ENCODE measurements at regions not wholly inside any gene's neighbourhood (a gene's known extent, or its start where the extent isn't known, plus 50 kb on each side); places are given as distances from the start of the nearest gene placed in this dataset.
"Not testable (repeated sequence)": the region's sequence is repeated elsewhere in the genome, so short reads cannot be mapped to it uniquely, and the experiment has no call there.

DNA sequence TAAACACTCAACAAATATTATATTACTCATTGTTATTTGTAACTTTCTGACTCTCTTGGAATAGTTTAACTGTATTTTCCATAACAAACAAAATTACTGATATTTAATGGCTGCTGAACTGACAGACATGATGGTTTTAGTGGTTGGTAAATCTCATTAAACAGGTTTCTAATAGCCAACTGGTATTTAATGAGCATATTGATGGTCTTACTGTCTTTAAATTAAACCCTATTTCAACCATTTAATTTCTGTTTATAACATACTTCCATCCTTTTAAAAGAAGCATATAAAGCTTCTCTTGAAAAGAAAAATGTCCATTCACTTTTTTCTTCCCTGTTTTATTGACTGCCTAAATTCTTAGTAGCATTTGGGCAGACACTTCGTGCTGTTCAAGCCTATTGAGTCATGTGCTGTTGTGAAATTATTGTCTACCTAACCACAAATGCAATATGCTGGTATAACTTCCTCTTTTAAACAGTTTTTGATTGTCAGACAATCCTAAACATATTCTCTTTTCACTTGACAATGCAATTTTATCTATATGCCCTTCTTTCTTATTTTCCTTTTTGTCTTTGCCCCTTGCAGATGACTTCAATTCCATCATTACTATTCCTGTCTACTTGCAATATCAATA is 163.9 kb upstream of the SLC7A11 start:
- no peak for DNase-seq (ENCODE audit: low read depth in 2 of 3, low spot score in 2 of 3)

DNA sequence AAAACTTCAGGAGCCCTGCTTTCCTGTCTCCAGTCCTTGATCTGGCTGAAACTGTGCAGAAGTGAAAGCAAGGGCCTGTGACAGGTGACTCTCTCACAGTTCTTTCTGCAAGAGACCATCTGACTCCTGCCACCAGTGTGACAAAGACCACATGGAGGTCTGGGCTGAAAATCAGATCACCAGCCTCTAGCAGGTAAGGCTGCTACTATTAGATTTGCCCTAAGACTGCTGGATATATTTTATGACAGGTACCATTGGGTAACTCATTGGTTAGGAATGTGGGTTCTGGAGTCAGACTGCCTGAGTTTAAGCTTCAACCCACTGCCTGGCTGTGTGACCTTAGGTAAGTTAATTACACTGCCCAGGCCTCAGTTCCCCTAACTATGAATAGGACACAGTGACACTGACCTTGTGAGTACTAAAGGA is 163.3 kb upstream of the SLC7A11 start:
- no peak for DNase-seq (ENCODE audit: low read depth in 2 of 3, low spot score in 2 of 3)

DNA sequence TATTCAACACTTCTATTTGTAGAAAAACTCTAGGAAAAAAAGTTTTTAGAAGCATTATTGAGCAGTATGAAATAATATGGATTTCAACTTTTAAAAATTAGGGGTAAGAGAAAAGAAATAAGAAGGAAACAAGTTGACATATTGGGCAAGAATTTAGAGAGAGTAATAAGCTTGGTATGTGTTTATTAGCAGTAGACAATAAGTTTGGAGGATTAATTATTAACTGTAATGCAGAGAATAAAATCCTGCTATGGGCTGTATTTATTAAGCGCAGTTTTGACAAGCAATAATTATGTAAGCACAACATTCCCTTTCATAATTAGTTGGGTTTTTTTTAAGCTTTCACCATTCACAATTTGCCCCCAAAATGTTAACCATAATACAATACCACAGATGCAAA is 162.7 kb upstream of the SLC7A11 start:
- DNase-seq (ENCODE audit: low read depth in 2 of 3, low spot score in 2 of 3), result no peak

DNA sequence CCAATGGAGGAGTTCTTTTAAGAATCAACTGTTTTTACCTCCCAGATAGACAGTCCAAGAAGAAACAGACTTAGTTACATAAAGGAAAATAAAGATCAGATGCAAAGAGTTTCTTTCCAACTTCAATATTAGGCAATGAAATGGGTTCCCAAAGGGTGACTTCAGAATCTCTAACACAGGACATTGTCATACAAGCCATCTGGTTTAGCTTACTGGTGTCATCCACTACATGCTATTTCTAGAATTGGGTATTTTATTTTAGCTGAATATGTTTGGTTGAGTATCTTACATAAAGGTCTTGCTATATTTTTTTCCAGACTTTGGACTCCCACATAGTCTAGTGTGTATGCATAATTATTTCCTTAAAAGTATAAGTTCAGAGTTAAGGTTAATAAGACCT is 162.1 kb upstream of the SLC7A11 start:
- DNase-seq (ENCODE audit: low read depth in 2 of 3, low spot score in 2 of 3), result no peak

DNA sequence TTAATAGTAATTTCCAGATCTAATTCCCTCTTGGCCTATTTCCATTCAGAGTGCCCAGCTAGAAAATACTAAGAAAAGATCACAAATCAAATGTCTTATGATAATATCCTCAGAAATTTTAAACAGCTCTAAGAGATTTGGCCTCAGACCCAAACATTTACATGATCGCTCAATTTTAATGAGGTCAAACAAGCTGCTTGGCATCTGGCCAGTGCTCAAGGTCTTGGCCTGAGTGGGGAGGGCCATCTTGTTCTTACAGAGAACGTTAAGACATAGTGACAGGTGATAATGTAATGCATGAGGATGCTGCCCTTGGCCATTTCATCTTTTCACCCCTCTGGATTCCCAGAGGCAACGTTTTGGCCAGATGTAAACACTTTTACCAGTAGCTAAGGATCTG is 159.2 kb upstream of the SLC7A11 start:
- DNase-seq (ENCODE audit: low read depth in 2 of 3, low spot score in 2 of 3), result no peak

DNA sequence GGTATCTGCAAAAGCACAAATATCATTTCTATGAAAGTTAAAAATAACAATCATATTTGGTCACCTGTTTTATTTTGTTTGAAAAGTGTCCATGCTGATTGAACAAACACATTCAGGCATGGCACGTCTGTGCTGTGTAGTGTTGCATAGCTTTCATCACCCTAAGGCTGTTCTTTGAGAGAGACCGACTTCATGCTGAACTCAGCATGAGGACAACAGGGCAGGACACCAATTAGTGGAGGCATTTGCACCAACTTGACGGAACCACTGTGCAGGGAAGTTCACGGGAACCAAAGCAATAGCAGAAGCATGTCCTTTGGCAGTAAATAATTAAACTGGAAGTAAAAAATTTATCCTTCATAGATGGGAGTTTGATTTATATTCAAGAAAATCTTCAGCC is 158.4 kb upstream of the SLC7A11 start:
- DNase-seq (ENCODE audit: low read depth in 2 of 3, low spot score in 2 of 3), result no peak

DNA sequence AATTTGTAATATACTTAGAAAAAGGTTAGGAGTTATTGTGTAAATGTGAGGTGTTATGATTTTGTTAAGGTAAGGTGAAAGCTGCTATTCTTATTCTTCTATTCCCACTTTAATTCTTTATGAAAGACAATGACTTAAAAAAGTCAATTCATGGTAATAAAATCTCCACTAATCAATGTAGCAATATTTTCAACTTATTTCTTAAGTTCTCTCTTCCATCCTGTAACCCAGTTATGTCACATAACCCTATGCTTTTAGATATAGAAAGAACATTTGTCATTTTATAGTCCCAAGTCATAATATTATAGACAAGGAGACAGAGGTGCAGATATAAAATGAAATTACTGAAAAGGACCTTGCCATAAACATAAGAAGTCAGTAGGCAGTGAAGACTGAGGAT is 157.9 kb upstream of the SLC7A11 start:
- no peak for DNase-seq (ENCODE audit: low read depth in 2 of 3, low spot score in 2 of 3)

DNA sequence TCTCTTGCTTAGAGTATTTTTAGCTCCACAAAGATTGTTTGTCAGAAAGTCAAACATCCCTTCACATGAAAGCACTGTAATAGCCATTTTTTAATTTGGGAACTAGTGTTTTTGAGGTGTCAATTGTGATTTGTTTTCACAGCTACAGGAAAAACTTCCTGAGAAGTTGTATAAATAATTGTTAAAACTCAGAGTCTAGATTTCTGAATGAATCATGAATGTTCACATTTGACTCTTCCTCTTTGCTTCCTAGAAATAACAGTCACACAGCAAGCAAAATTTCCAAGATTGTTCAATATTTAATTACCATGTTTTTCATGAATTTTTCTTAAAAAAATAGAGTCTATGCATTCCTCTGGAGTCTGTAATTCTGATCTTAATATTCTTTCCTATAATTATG is 156.9 kb upstream of the SLC7A11 start:
- no peak for DNase-seq (ENCODE audit: low read depth in 2 of 3, low spot score in 2 of 3)

DNA sequence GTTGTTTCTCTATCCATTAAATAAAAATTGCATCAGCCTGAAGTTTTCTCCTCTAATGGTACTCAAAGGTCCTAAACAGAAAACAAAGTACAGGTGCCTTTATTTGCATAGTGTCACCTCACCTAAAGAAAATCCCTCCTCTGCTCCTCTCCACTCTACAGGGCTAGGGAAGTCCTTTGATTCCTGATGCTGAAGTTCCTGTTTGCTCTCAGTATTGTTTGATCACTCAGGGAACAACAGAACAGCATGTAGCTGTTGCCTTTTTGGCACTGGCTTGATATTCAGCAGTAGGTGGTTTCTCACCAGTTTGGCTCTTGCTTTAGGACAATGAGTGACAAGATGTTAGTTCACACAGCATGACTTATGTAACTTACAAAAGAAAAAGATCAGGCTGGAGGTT is 156.2 kb upstream of the SLC7A11 start:
- no peak for DNase-seq (ENCODE audit: low read depth in 2 of 3, low spot score in 2 of 3)

DNA sequence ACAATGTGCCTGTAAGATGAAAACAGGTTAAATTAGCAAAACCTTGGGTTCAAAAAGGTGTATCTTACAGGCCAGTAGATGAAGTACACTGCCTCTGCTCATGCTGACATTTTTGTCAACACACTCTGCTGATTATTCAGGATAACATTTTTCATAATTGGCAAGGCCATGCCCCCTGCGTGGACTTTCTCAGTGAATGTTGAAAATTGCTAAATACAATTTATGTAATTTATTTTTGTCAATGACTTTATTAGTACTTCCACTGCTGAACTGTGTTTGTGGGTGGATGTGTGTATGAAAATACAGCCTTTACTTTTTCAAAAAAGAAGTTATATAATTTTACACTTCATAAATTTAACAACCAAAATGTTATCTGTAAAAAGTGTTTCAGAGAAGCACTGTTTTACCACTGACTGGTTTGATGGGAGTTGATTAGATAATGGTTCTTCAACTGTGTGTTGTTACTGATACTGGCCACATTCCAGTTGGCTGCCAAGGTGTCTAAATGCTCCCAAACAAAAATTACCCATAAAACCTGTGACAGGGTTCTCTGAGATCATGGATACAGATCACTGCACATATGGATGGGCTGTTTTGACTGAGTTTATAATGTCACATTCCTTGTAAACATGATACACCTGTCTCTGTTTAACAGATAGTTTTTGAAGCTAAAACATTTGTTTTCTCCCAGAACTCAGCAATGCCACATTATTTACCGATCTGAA is 151.9 kb upstream of the SLC7A11 start:
- DNase-seq (ENCODE audit: low read depth in 2 of 3, low spot score in 2 of 3), result no peak

DNA sequence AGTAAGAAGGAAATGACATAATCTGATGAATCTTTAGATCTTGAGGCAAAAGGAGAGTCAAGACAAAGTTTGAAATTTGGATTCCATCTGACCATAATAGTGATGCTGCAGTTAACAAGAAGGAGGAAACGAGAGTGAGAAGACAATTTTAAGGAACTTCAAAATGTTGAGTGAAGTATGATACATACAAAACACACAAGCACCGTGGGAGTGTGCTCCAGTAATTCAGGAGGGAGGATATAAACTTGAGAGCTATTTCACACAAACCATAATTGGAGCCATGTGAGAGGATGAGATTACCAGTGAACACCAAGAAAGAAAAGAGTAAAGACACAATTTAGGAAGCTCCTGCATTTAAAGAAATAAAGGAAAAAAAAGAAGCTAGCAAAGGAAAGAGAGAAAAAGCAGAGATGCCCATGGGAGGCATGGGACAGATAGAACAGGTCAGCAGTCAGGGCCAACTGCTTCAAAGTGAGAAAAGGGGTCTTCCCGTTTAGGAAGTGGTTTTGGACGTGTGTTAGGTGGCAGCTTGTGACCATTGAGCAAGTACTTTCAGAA is 150.7 kb upstream of the SLC7A11 start:
- no peak for DNase-seq (ENCODE audit: low read depth in 2 of 3, low spot score in 2 of 3)

DNA sequence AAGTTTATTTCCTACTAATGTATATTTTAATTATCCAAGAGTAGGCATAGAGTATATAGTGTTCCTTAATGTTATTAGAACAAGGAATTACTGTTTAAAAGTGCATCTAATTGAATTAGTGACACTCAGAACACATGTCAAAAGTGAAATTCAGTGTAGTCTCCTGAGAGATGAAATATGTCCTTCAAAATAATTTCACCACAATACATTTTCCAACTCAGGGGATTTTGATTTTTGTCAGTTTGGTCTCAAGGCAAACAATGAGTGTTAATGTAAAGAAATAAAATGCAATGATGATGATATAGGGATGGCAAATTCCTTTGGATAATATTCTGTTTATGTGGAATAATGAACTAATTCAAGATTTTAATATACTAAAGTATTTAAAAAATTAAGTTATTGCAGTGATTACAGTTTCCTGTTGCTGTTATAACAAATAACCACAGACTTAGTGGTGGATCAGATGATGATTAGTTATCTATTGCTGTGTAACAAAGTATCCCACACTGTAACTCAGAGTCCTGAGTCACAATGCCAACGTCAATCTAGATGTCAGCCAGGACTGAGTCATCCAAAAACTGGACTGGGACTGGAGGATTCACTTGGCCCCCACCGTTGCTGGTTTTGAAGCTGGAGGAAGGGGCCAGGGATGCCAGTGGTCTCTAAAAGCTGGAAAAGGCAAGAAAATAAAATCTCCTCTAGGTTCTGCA is 148.0 kb upstream of the SLC7A11 start:
- no peak for DNase-seq (ENCODE audit: low read depth in 2 of 3, low spot score in 2 of 3)

DNA sequence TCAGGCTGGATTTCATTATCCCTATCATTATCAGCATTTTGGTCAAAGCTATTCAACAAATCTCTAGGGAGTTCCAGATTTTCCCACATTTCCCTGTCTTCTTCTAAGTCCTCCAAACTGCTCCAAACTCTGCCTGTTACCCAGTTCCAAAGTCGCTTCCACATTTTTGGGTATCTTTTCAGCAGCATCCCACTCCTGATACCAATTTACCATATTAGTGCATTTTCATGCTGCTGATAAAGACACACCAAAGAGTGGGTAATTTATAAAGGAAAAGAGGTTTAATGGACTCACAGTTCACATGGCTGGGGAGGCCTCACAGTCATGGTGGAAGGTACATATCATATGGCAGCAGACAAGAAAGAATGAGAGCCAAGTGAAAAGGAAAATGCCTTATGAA is 132.8 kb upstream of the SLC7A11 start:
- DNase-seq (ENCODE audit: low read depth in 2 of 3, low spot score in 2 of 3), result no peak

DNA sequence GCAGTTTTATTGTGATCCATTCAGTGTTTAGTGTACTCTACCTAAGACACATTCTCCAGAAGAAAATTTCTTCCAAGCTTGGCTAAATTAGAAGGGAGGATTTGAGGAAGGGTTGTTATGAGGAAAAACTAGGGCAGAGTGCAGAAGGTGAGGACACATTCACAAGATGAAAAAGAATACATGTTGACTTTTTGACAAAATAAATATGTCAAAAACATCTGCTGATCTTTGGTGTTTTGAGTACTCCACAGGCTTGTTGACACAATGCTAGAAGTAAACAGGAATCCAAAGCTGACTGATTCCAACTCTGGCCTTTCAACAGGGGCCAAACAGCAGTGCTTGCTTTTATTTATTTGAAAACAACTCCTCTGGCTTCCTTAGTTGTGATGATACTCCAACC is 125.8 kb upstream of the SLC7A11 start:
- no peak for DNase-seq (ENCODE audit: low read depth in 2 of 3, low spot score in 2 of 3)

DNA sequence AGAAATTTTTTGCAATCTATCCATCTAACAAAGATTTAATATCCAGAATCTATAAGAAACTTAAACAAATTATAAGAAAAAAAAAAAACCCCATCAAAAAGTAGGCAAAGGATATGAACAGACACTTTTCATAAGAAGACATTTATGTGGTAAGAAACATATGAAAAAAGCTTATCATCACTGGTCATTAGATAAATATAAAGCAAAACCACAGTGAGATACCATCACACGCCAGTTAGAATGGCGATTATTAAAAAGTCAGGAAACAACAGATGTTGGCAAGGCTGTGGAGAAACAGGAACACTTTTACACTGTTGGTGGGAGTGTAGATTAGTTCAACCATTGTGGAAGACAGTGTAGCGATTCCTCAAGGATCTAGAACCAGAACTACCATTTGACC is 110.3 kb upstream of the SLC7A11 start:
- not testable (repeated sequence) for DNase-seq (ENCODE audit: low read depth in 2 of 3, low spot score in 2 of 3)

DNA sequence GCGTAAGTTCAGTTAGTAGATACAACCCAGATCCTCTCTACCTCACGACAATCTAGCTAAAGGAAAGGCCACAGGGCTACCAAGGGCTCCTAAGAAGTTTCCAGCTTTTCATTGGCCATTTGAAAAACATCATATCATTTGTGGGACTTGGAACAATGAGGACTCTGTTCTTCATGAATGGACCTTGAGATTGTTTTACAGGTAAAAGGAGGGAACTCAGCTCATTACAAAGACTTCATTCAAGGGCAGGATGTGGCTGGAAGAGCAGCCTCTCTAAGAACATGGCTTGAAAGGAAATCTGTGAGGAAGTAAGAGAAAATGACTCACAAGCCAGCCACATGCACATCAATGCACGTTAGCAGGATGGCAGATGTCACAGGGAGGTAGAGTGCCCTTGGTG is 105.9 kb upstream of the SLC7A11 start:
- no peak for DNase-seq (ENCODE audit: low read depth in 2 of 3, low spot score in 2 of 3)

DNA sequence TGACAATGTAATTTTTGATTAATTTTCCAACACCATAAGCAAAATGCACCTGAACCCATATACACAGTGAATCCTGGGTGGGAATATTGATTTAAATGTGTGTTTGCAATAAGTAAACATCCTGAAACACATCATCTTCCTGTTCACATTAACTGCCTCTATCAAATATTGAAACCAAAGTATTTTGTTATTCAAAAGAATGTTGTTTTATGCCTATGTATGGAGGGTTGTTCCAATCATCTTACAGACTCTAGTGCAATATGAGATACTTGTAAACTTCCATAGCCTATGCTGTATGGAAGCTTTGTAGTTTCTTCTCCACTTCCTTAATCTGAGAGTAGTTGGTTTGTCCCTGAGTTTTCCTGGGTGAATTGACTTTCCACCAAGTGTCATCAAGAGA is 105.4 kb upstream of the SLC7A11 start:
- no peak for DNase-seq (ENCODE audit: low read depth in 2 of 3, low spot score in 2 of 3)

DNA sequence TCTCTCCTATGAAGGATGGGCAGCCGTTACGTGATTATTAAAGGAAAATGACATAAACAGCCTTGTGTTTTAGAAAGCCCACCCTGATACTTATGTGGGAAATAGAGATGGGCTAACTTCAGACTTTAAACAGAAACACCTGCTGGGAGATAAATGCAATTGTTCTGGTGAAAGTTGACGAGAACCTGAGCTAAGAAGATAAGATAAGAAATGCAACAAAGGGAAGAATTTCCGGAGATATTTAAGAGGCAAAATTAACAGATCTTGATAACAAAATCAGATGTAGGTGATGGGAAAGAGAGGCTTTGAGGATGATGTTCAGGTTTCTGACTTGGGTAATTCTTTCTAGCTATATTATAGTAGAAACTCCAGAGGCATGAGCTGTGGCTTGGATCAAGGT is 102.7 kb upstream of the SLC7A11 start:
- no peak for DNase-seq (ENCODE audit: low read depth in 2 of 3, low spot score in 2 of 3)

DNA sequence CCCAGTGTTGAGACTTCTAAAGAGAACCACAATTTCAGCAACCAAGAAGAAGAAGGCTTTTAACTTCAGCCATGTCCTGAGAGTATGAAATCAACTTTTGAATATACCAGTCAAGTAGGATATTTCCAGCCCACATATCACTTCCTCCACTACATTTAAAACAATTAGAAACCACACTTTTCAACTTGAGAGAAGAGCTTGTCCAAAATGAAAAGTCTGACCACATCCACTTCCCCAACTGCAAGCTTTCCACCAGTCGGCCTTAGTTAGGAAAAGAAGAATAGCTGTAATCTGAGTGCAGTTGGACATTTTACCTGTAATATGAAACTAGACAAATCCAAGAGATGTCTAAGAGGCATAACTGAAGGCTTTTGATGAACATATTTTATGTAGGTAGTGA is 101.9 kb upstream of the SLC7A11 start:
- no peak for DNase-seq (ENCODE audit: low read depth in 2 of 3, low spot score in 2 of 3)

DNA sequence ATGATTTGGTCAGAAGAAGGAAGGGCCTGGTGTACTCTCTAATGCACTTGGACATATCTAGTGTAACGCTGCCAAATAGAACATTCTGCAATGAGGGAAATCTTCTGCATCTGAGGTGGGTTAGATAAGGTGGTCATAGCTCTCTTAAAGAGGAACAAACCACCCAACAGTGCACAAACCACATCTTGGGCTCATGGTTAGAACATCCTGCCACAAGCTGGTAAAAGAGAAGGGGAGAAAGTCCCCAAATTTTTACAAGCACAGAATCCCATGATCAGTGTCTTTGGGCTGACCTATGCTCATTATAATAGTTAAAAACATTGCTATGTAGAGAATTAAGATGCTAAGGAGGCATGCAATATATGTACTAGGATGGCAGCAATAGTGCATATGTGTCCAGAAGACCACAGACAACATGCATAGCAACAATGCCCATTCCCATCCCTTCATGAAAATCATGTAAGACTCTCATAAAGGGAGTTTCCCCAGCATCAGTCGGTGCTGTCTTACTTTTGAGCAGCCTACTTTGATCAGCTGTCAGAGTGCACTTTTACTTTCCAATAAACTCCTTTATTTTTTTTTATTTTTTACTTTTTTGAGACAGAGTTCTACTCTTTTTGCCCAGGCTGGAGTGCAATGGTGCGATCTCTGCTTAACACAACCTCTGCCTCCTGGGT is 99.7 kb upstream of the SLC7A11 start:
- no peak for DNase-seq (ENCODE audit: low read depth in 2 of 3, low spot score in 2 of 3)

DNA sequence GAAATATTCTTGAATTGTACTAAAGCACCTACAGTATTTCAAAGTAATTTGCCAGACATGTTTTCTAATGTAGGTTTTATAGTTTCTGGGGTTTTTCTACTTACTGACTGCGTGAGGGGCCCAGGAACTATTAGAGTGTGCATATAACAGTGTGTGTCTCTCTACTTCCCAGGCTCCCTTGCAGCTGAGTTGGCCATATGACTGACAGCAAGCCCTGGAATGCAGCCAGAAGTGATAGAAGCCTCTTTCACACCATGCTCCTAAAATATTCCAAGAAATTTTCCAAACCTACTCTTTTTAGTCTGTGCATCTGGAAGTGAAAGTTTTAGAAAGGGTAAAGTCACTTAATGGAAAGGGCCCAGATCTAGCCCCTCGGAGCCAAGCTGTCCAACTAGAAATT is 96.7 kb upstream of the SLC7A11 start:
- DNase-seq (ENCODE audit: low read depth in 2 of 3, low spot score in 2 of 3), result no peak

DNA sequence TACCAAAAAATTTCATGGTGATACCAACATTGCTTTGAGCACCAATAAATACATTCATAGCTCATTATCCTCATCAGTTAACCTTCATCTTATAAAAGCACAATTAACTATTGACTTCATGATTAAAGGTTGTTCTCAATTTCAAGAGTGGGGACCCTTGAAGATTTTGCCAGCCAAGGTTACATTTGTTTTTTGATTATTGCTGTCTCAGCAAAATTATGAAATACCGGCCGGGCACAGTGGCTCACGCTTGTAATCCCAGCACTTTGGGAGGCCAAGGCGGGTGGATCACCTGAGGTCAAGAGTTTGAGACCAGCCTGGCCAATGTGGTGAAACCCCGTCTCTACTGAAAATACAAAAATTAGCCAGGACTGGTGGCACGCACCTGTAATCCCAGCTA is 96.1 kb upstream of the SLC7A11 start:
- not testable (repeated sequence) for DNase-seq (ENCODE audit: low read depth in 2 of 3, low spot score in 2 of 3)

Measured in activated CD8-positive, alpha-beta memory T cell treated with anti-CD3 and anti-CD28 coated beads for 48 hours (primary cell).